ENCODE measurements at regions not wholly inside any gene's neighbourhood (a gene's known extent, or its start where the extent isn't known, plus 50 kb on each side); places are given as distances from the start of the nearest gene placed in this dataset.

GRCh38 chr2:238710787-238711186, 137.1 kb upstream of the TWIST2 start:
- H3K27ac ChIP-seq (ENCODE audit: low read depth in 1 of 2, low read length in 1 of 2), result no peak overlapping the region
- no peaks in the 10 kb centered on the region for H3K27me3 ChIP-seq (ENCODE audit: control insufficient read depth in 2 of 2, insufficient read depth in 1 of 2, low read length in 1 of 2)
- no peaks in the 10 kb centered on the region for H3K4me1 ChIP-seq (ENCODE audit: control insufficient read depth in 2 of 2, insufficient read depth in 2 of 2, low read length in 2 of 2)
- no peaks in the 10 kb centered on the region for H3K9me3 ChIP-seq (ENCODE audit: control insufficient read depth in 2 of 2, insufficient read depth in 1 of 2, low read length in 1 of 2)
- no peaks in the 10 kb centered on the region for H3K36me3 ChIP-seq (ENCODE audit: control insufficient read depth in 2 of 2, insufficient read depth in 2 of 2, low read length in 1 of 2)
- no peak overlapping the region for H3K4me3 ChIP-seq (ENCODE audit: low read length in 2 of 2)
- DNase-seq (ENCODE audit: low read depth in 6 of 9, low spot score in 9 of 9), result no peak
- WGBS, result 97% methylated on average over 4 of the region's 4 CpGs

- no peaks in the 10 kb centered on the region for H3K36me3 ChIP-seq (ENCODE audit: control insufficient read depth in 2 of 2, insufficient read depth in 2 of 2, low read length in 1 of 2)
- H3K4me1 ChIP-seq (ENCODE audit: control insufficient read depth in 2 of 2, insufficient read depth in 2 of 2, low read length in 2 of 2), result no peaks in the 10 kb centered on the region
- DNase-seq (ENCODE audit: low read depth in 6 of 9, low spot score in 9 of 9), result no peak
- no peaks in the 10 kb centered on the region for H3K27me3 ChIP-seq (ENCODE audit: control insufficient read depth in 2 of 2, insufficient read depth in 1 of 2, low read length in 1 of 2)
- no peaks in the 10 kb centered on the region for H3K9me3 ChIP-seq (ENCODE audit: control insufficient read depth in 2 of 2, insufficient read depth in 1 of 2, low read length in 1 of 2)
- no peak overlapping the region for H3K27ac ChIP-seq (ENCODE audit: low read depth in 1 of 2, low read length in 1 of 2)
- H3K4me3 ChIP-seq (ENCODE audit: low read length in 2 of 2), result no peak overlapping the region
- whole genome bisulfite sequencing, result 91% methylated on average over 5 of the region's 5 CpGs
Measured at GRCh38 chr2:238711346-238711745, 136.5 kb upstream of the TWIST2 start.

GRCh38 chr2:238712011-238712410, 135.9 kb upstream of the TWIST2 start:
- DNase-seq (ENCODE audit: low read depth in 6 of 9, low spot score in 9 of 9), result no peak

GRCh38 chr2:238713198-238713826, 134.6 kb upstream of the TWIST2 start:
- H3K4me3 ChIP-seq (ENCODE audit: low read length in 2 of 2), result no peak overlapping the region
- H3K9me3 ChIP-seq (ENCODE audit: control insufficient read depth in 2 of 2, insufficient read depth in 1 of 2, low read length in 1 of 2), result no peaks in the 10 kb centered on the region
- no peak for DNase-seq (ENCODE audit: low read depth in 6 of 9, low spot score in 9 of 9)
- no peak overlapping the region for H3K27ac ChIP-seq (ENCODE audit: low read depth in 1 of 2, low read length in 1 of 2)
- 96% methylated on average over 6 of the region's 6 CpGs for WGBS
- H3K4me1 ChIP-seq (ENCODE audit: control insufficient read depth in 2 of 2, insufficient read depth in 2 of 2, low read length in 2 of 2), result no peaks in the 10 kb centered on the region
- H3K36me3 ChIP-seq (ENCODE audit: control insufficient read depth in 2 of 2, insufficient read depth in 2 of 2, low read length in 1 of 2), result no peaks in the 10 kb centered on the region
- peaks cover 0 to 2% of the 10 kb centered on the region in 2 donors for H3K27me3 ChIP-seq (ENCODE audit: control insufficient read depth in 2 of 2, insufficient read depth in 1 of 2, low read length in 1 of 2)

More at GRCh38 chr2:238712011-238712410, 135.9 kb upstream of the TWIST2 start:
- Histone ChIP-seq H3K36me3 (ENCODE audit: control insufficient read depth in 2 of 2, insufficient read depth in 2 of 2, low read length in 1 of 2) (no peaks in the 10 kb centered on the region), H3K4me1 (ENCODE audit: control insufficient read depth in 2 of 2, insufficient read depth in 2 of 2, low read length in 2 of 2) (no peaks in the 10 kb centered on the region), H3K4me3 (ENCODE audit: low read length in 2 of 2) (no peak overlapping the region), H3K27ac (ENCODE audit: low read depth in 1 of 2, low read length in 1 of 2) (no peak overlapping the region), H3K9me3 (ENCODE audit: control insufficient read depth in 2 of 2, insufficient read depth in 1 of 2, low read length in 1 of 2) (no peaks in the 10 kb centered on the region), H3K27me3 (ENCODE audit: control insufficient read depth in 2 of 2, insufficient read depth in 1 of 2, low read length in 1 of 2) (peaks cover 0 to 2% of the 10 kb centered on the region in 2 donors)
- 98% methylated on average over 4 of the region's 4 CpGs for WGBS

- H3K36me3 ChIP-seq (ENCODE audit: control insufficient read depth in 2 of 2, insufficient read depth in 2 of 2, low read length in 1 of 2), result no peaks in the 10 kb centered on the region
- no peak overlapping the region for H3K27ac ChIP-seq (ENCODE audit: low read depth in 1 of 2, low read length in 1 of 2)
- WGBS, result 89% methylated on average over 9 of the region's 9 CpGs
- no peaks in the 10 kb centered on the region for H3K4me1 ChIP-seq (ENCODE audit: control insufficient read depth in 2 of 2, insufficient read depth in 2 of 2, low read length in 2 of 2)
- peaks cover 0 to 2% of the 10 kb centered on the region in 2 donors for H3K27me3 ChIP-seq (ENCODE audit: control insufficient read depth in 2 of 2, insufficient read depth in 1 of 2, low read length in 1 of 2)
- H3K4me3 ChIP-seq (ENCODE audit: low read length in 2 of 2), result no peak overlapping the region
- no peaks in the 10 kb centered on the region for H3K9me3 ChIP-seq (ENCODE audit: control insufficient read depth in 2 of 2, insufficient read depth in 1 of 2, low read length in 1 of 2)
- DNase-seq (ENCODE audit: low read depth in 6 of 9, low spot score in 9 of 9), result no peak
Measured at GRCh38 chr2:238714038-238714528, 133.8 kb upstream of the TWIST2 start.

- Histone ChIP-seq H3K36me3 (ENCODE audit: control insufficient read depth in 2 of 2, insufficient read depth in 2 of 2, low read length in 1 of 2) (no peaks in the 10 kb centered on the region), H3K4me1 (ENCODE audit: control insufficient read depth in 2 of 2, insufficient read depth in 2 of 2, low read length in 2 of 2) (no peaks in the 10 kb centered on the region), H3K4me3 (ENCODE audit: low read length in 2 of 2) (no peak overlapping the region), H3K27ac (ENCODE audit: low read depth in 1 of 2, low read length in 1 of 2) (no peak overlapping the region), H3K9me3 (ENCODE audit: control insufficient read depth in 2 of 2, insufficient read depth in 1 of 2, low read length in 1 of 2) (no peaks in the 10 kb centered on the region), H3K27me3 (ENCODE audit: control insufficient read depth in 2 of 2, insufficient read depth in 1 of 2, low read length in 1 of 2) (peaks cover 0 to 2% of the 10 kb centered on the region in 2 donors)
- DNase-seq (ENCODE audit: low read depth in 6 of 9, low spot score in 9 of 9), result no peak
- 87% methylated on average over 12 of the region's 12 CpGs for WGBS
Measured at GRCh38 chr2:238716171-238716570, 131.7 kb upstream of the TWIST2 start.

- Histone ChIP-seq H3K27me3 (ENCODE audit: control insufficient read depth in 2 of 2, insufficient read depth in 1 of 2, low read length in 1 of 2) (peaks cover 0 to 2% of the 10 kb centered on the region in 2 donors), H3K36me3 (ENCODE audit: control insufficient read depth in 2 of 2, insufficient read depth in 2 of 2, low read length in 1 of 2) (no peaks in the 10 kb centered on the region), H3K27ac (ENCODE audit: low read depth in 1 of 2, low read length in 1 of 2) (no peak overlapping the region), H3K9me3 (ENCODE audit: control insufficient read depth in 2 of 2, insufficient read depth in 1 of 2, low read length in 1 of 2) (no peaks in the 10 kb centered on the region), H3K4me3 (ENCODE audit: low read length in 2 of 2) (no peak overlapping the region), H3K4me1 (ENCODE audit: control insufficient read depth in 2 of 2, insufficient read depth in 2 of 2, low read length in 2 of 2) (no peaks in the 10 kb centered on the region)
- DNase-seq (ENCODE audit: low read depth in 6 of 9, low spot score in 9 of 9), result no peak
- 72% methylated on average over 17 of the region's 17 CpGs for WGBS
Measured at GRCh38 chr2:238716585-238716984, 131.3 kb upstream of the TWIST2 start.

- no peaks in the 10 kb centered on the region for H3K9me3 ChIP-seq (ENCODE audit: control insufficient read depth in 2 of 2, insufficient read depth in 1 of 2, low read length in 1 of 2)
- 87% methylated on average over 9 of the region's 9 CpGs for WGBS
- DNase-seq (ENCODE audit: low read depth in 6 of 9, low spot score in 9 of 9), result no peak
- H3K4me1 ChIP-seq (ENCODE audit: control insufficient read depth in 2 of 2, insufficient read depth in 2 of 2, low read length in 2 of 2), result no peaks in the 10 kb centered on the region
- no peak overlapping the region for H3K4me3 ChIP-seq (ENCODE audit: low read length in 2 of 2)
- peaks cover 0 to 2% of the 10 kb centered on the region in 2 donors for H3K27me3 ChIP-seq (ENCODE audit: control insufficient read depth in 2 of 2, insufficient read depth in 1 of 2, low read length in 1 of 2)
- H3K27ac ChIP-seq (ENCODE audit: low read depth in 1 of 2, low read length in 1 of 2), result no peak overlapping the region
- H3K36me3 ChIP-seq (ENCODE audit: control insufficient read depth in 2 of 2, insufficient read depth in 2 of 2, low read length in 1 of 2), result no peaks in the 10 kb centered on the region
Measured at GRCh38 chr2:238717084-238717483, 130.8 kb upstream of the TWIST2 start.

GRCh38 chr2:238719641-238720040, 128.2 kb upstream of the TWIST2 start:
- Histone ChIP-seq H3K4me3 (ENCODE audit: low read length in 2 of 2) (no peak overlapping the region), H3K27me3 (ENCODE audit: control insufficient read depth in 2 of 2, insufficient read depth in 1 of 2, low read length in 1 of 2) (peaks cover 0 to 2% of the 10 kb centered on the region in 2 donors), H3K4me1 (ENCODE audit: control insufficient read depth in 2 of 2, insufficient read depth in 2 of 2, low read length in 2 of 2) (no peaks in the 10 kb centered on the region), H3K9me3 (ENCODE audit: control insufficient read depth in 2 of 2, insufficient read depth in 1 of 2, low read length in 1 of 2) (peaks cover 0 to 5% of the 10 kb centered on the region in 2 donors), H3K36me3 (ENCODE audit: control insufficient read depth in 2 of 2, insufficient read depth in 2 of 2, low read length in 1 of 2) (no peaks in the 10 kb centered on the region), H3K27ac (ENCODE audit: low read depth in 1 of 2, low read length in 1 of 2) (no peak overlapping the region)
- DNase-seq (ENCODE audit: low read depth in 6 of 9, low spot score in 9 of 9), result no peak
- WGBS, result 94% methylated on average over 10 of the region's 10 CpGs
